H1 (cell line): ENCODE measurements at regions not wholly inside any gene's neighbourhood (a gene's known extent, or its start where the extent isn't known, plus 50 kb on each side); places are given as distances from the start of the nearest gene placed in this dataset.

Source experiments
- CTCF ChIA-PET: fragments of 300-600 bp; sonication (Branson Sonifier 250); formaldehyde crosslinking; loops from one replicate; lab custom pipeline; 2021; ENCODE audit not compliant: partially characterized antibody; lab: Charles Lee
- POLR2A ChIA-PET: fragments of 300-600 bp; sonication (Branson Sonifier 250); formaldehyde crosslinking; loops from one replicate; lab custom pipeline; 2021; ENCODE audit warnings: inconsistent platforms; ENCODE audit not compliant: partially characterized antibody; lab: Charles Lee
- DNase-seq, 2 experiments: peaks; one replicate each; pipeline versions ENCODE4 v3.0.0 to v3.0.0-alpha.2; 2010 to 2022; ENCODE audit warnings: low spot score in 2 of 2, low read depth in 1 of 2, mixed read lengths in 1 of 2
- FAIRE-seq: peaks from 2 replicates; lab custom pipeline; 2011; peaks lifted over from hg19 to GRCh38; lab: Jason Lieb, UNC
- H2AFZ ChIP-seq: 2 replicates; pipeline ENCODE4 v1.8.1; 2012; ENCODE audit warnings: low read length, inconsistent platforms
- H2AK5ac ChIP-seq: 2 replicates; pipeline ENCODE4 v1.6.1; 2013; ENCODE audit warnings: low read depth, low read length
- H2BK120ac ChIP-seq: replicated peaks from 2 replicates; pipeline ENCODE3; 2013; ENCODE audit warnings: low read depth, low read length, inconsistent platforms
- H2BK12ac ChIP-seq: 2 replicates; pipeline ENCODE4 v1.6.1; 2013; ENCODE audit warnings: low read depth, low read length
- H2BK15ac ChIP-seq: 2 replicates; pipeline ENCODE4 v1.6.1; 2013; ENCODE audit warnings: low read length
- H2BK20ac ChIP-seq: 2 replicates; pipeline ENCODE4 v1.6.1; 2013; ENCODE audit warnings: low read length
- H2BK5ac ChIP-seq: 2 replicates; pipeline ENCODE4 v1.6.1; 2013; ENCODE audit warnings: low read depth, low read length
- H3K14ac ChIP-seq: 2 replicates; pipeline ENCODE4 v1.6.1; 2013; ENCODE audit warnings: inconsistent platforms; ENCODE audit not compliant: insufficient read length
- H3K18ac ChIP-seq: 2 replicates; pipeline ENCODE4 v1.6.1; 2013; ENCODE audit warnings: low read length; ENCODE audit errors: extremely low read depth
- H3K23ac ChIP-seq: 2 replicates; pipeline ENCODE4 v1.6.1; 2013; ENCODE audit warnings: inconsistent platforms; ENCODE audit not compliant: insufficient read length
- H3K23me2 ChIP-seq: 2 replicates; pipeline ENCODE4 v1.6.1; 2013; ENCODE audit warnings: low read depth, low read length
- H3K27ac ChIP-seq: 2 replicates; pipeline ENCODE4 v1.6.1; 2011; ENCODE audit warnings: low read depth, low read length, inconsistent platforms
- H3K27me3 ChIP-seq, 4 experiments: replicated peaks in 1 of 4; 1 replicate in 1 of 4; 2 replicates in 3 of 4; pipeline versions ENCODE4 v1.6.1 to v1.8.1; 2011 to 2013; ENCODE audit warnings: low read length in 3 of 4, mild to moderate bottlenecking in 3 of 4, inconsistent platforms in 2 of 4, mixed read lengths in 2 of 4, moderate library complexity in 1 of 4; ENCODE audit not compliant: control insufficient read depth in 3 of 4, insufficient read depth in 3 of 4; ENCODE audit errors: extremely low read depth in 1 of 4
- H3K36me3 ChIP-seq, 4 experiments: 2 replicates each; pipeline versions ENCODE4 v1.6.1 to v1.8.1; 2011 to 2013; ENCODE audit warnings: mild to moderate bottlenecking in 4 of 4, low read length in 3 of 4, moderate library complexity in 2 of 4, control low read depth in 1 of 4, inconsistent platforms in 1 of 4; ENCODE audit not compliant: insufficient read depth in 4 of 4, control insufficient read depth in 2 of 4
- H3K4ac ChIP-seq: replicated peaks from 2 replicates; pipeline ENCODE3; 2013; ENCODE audit warnings: low read length, low read depth, mixed read lengths, inconsistent platforms; ENCODE audit not compliant: insufficient read length
- H3K4me1 ChIP-seq, 4 experiments: replicated peaks in 1 of 4; 1 replicate in 1 of 4; 2 replicates in 3 of 4; pipeline versions ENCODE4 v1.6.1 to v1.8.1; 2011 to 2013; ENCODE audit warnings: low read length in 3 of 4, inconsistent platforms in 2 of 4, mixed read lengths in 1 of 4; ENCODE audit not compliant: insufficient read depth in 4 of 4, control insufficient read depth in 3 of 4
- H3K4me2 ChIP-seq, 2 experiments: 2 replicates each; pipeline versions ENCODE4 v1.6.1 to v1.8.1; 2011 to 2013; ENCODE audit warnings: low read depth in 2 of 2, low read length in 2 of 2, control low read depth in 1 of 2, inconsistent platforms in 1 of 2, mild to moderate bottlenecking in 1 of 2; ENCODE audit not compliant: insufficient read depth in 1 of 2
- H3K4me3 ChIP-seq, 4 experiments: fragments of 200-600, 300-600 bp in 1 of 4; sonication (generic), shearing (Covaris generic), sonication (Bioruptor Twin) in 1 of 4; 2 replicates each; pipeline versions ENCODE4 v1.5.1 to v1.8.1; 2011 to 2016; ENCODE audit warnings: low read length in 4 of 4, low read depth in 3 of 4, control low read depth in 2 of 4, inconsistent platforms in 2 of 4, mild to moderate bottlenecking in 2 of 4, mixed read lengths in 1 of 4, moderate library complexity in 1 of 4; ENCODE audit not compliant: insufficient read depth in 2 of 4; ENCODE audit errors: extremely low read depth in 1 of 4
- H3K56ac ChIP-seq: replicated peaks from 2 replicates; pipeline ENCODE3; 2013; ENCODE audit warnings: low read depth, mild to moderate bottlenecking, mixed read lengths, low read length, inconsistent platforms; ENCODE audit not compliant: insufficient read length
- H3K79me1 ChIP-seq: 2 replicates; pipeline ENCODE4 v1.6.1; 2013; ENCODE audit warnings: low read depth, low read length, control low read depth
- H3K79me2 ChIP-seq, 2 experiments: 2 replicates each; pipeline versions ENCODE4 v1.6.1 to v1.8.1; 2012 to 2013; ENCODE audit warnings: low read length in 2 of 2, mild to moderate bottlenecking in 2 of 2, inconsistent platforms in 1 of 2; ENCODE audit not compliant: insufficient read depth in 2 of 2, control insufficient read depth in 1 of 2
- H3K9ac ChIP-seq, 4 experiments: replicated peaks in 1 of 4; 1 replicate in 1 of 4; 2 replicates in 3 of 4; pipeline versions ENCODE4 v1.6.1 to v1.8.1; 2011 to 2013; ENCODE audit warnings: low read depth in 3 of 4, low read length in 3 of 4, control low read depth in 2 of 4, mild to moderate bottlenecking in 2 of 4, moderate library complexity in 2 of 4, inconsistent platforms in 1 of 4; ENCODE audit errors: extremely low read depth in 1 of 4
- H3K9me3 ChIP-seq, 2 experiments: 2 replicates each; pipeline versions ENCODE4 v1.6.1 to v1.8.1; 2012 to 2013; ENCODE audit warnings: mild to moderate bottlenecking in 2 of 2, moderate library complexity in 2 of 2, control low read depth in 1 of 2, inconsistent platforms in 1 of 2, low read depth in 1 of 2, low read length in 1 of 2, mixed read lengths in 1 of 2; ENCODE audit not compliant: insufficient read depth in 2 of 2
- H4K20me1 ChIP-seq, 2 experiments: replicated peaks in 1 of 2; 2 replicates each; pipeline versions ENCODE3 to v1.8.1; 2011 to 2013; ENCODE audit warnings: inconsistent platforms in 2 of 2, low read length in 2 of 2, mild to moderate bottlenecking in 1 of 2; ENCODE audit not compliant: insufficient read depth in 2 of 2, control insufficient read depth in 1 of 2
- H4K5ac ChIP-seq: 2 replicates; pipeline ENCODE4 v1.6.1; 2013; ENCODE audit warnings: low read length, low read depth, mixed read lengths, inconsistent platforms; ENCODE audit not compliant: insufficient read length
- H4K8ac ChIP-seq: 2 replicates; pipeline ENCODE4 v1.8.0; 2013; ENCODE audit warnings: mild to moderate bottlenecking, moderate library complexity, low read length, inconsistent platforms; ENCODE audit not compliant: insufficient read depth; ENCODE audit errors: extremely low read depth
- H4K91ac ChIP-seq: replicated peaks from 2 replicates; pipeline ENCODE3; 2013; ENCODE audit warnings: low read length, mixed read lengths, inconsistent platforms; ENCODE audit not compliant: insufficient read length
- CEBPB ChIP-seq: IDR thresholded peaks from 2 replicates; pipeline ENCODE4 v1.6.1; 2012; ENCODE audit warnings: low read depth, low read length
- FOSL1 ChIP-seq: IDR thresholded peaks from 2 replicates; pipeline ENCODE4 v1.6.1; 2011; ENCODE audit warnings: mild to moderate bottlenecking, low read depth, low read length, moderate library complexity; ENCODE audit not compliant: insufficient read depth
- GABPA ChIP-seq: IDR thresholded peaks from 2 replicates; pipeline ENCODE4 v1.6.1; 2011; ENCODE audit warnings: mild to moderate bottlenecking, low read length, moderate library complexity, borderline replicate concordance; ENCODE audit not compliant: insufficient read depth
- HDAC2 ChIP-seq, 2 experiments: fragments of 300-600 bp in 1 of 2; sonication (generic) in 1 of 2; IDR thresholded peaks; 2 replicates each; pipeline ENCODE4 v1.6.1; 2011 to 2012; ENCODE audit warnings: low read depth in 2 of 2, low read length in 2 of 2, mild to moderate bottlenecking in 2 of 2, moderate library complexity in 2 of 2, borderline replicate concordance in 1 of 2, inconsistent platforms in 1 of 2
- KDM4A ChIP-seq: IDR thresholded peaks from one replicate; pipeline ENCODE4 v1.7.1; 2012; ENCODE audit warnings: low read depth, mild to moderate bottlenecking, moderate library complexity, low read length, inconsistent platforms; ENCODE audit not compliant: severe bottlenecking
- MAFK ChIP-seq: IDR thresholded peaks from 2 replicates; pipeline ENCODE4 v1.6.1; 2012; ENCODE audit warnings: low read depth, mild to moderate bottlenecking, improper control_type of control experiment, low read length
- RAD21 ChIP-seq, 2 experiments: IDR thresholded peaks in 1 of 2; conservative IDR thresholded peaks in 1 of 2; 2 replicates each; pipeline ENCODE4 v1.6.1; 2011; ENCODE audit warnings: low read depth in 2 of 2, low read length in 2 of 2, improper control_type of control experiment in 1 of 2, inconsistent platforms in 1 of 2, mild to moderate bottlenecking in 1 of 2, moderate library complexity in 1 of 2
- SIN3A ChIP-seq, 2 experiments: IDR thresholded peaks in 1 of 2; conservative IDR thresholded peaks in 1 of 2; 2 replicates each; pipeline ENCODE4 v1.6.1; 2011 to 2012; ENCODE audit warnings: low read length in 2 of 2, improper control_type of control experiment in 1 of 2, low read depth in 1 of 2, mild to moderate bottlenecking in 1 of 2
- TBP ChIP-seq: IDR thresholded peaks from 2 replicates; pipeline ENCODE4 v1.6.1; 2011; ENCODE audit warnings: low read depth, low read length, improper control_type of control experiment
- ZNF274 ChIP-seq: IDR thresholded peaks from 2 replicates; pipeline ENCODE4 v1.7.0; 2012; ENCODE audit warnings: low read length, borderline replicate concordance; ENCODE audit errors: extremely low read depth
- WGBS, 2 experiments: shearing (Covaris generic) in 1 of 2; methylation state at CpG; one replicate each; pipeline versions ENCODE4 v1.1.6 to v1.1.7; 2013 to 2015; ENCODE audit warnings: low lambda C conversion rate in 2 of 2, mixed read lengths in 2 of 2, inconsistent platforms in 1 of 2, low coverage in 1 of 2, missing lambda C conversion rate in 1 of 2; ENCODE audit not compliant: insufficient replicate concordance in 2 of 2, insufficient coverage in 1 of 2, insufficient read length in 1 of 2; ENCODE audit errors: extremely low coverage in 1 of 2, missing lambda C conversion rate in 1 of 2; 5-methylcytosine and 5-hydroxymethylcytosine counted together
- TF ChIP-seq, protein P1 (sequence below): IDR thresholded peaks from 2 replicates; pipeline ENCODE4 v1.6.1; 2012; ENCODE audit warnings: inconsistent platforms

DNA sequence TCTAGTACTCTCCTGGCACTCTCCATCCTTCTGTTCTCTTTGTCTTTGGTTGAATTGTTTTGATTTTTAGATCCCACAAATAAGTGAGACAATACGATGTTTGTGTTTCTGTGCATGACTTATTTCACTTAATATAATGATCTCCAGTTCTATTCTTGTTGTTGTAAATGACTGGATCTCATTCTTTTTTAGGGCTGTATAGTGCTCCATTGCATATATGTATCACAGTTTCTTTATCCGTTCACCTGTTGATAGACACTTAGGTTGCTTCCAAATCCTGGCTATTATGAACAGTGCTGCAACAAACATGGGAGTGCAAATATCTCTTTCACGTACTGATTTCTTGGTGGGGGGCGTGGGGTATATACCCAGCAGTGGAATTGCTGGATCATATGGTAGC, 245.0 kb downstream of the ADCYAP1 start:
- Histone ChIP-seq H2AFZ (no peak overlapping the region), H3K79me2 (no peaks in the 10 kb centered on the region), H3K4me3 (no peak overlapping the region), H3K23me2 (no peaks in the 10 kb centered on the region), H3K9me3 (peaks cover 0 to under 1% of the 10 kb centered on the region in 2 experiments; a peak in 1 of 4 replicates), H3K14ac (no peak overlapping the region), H3K56ac (no peak overlapping the region), H2AK5ac (no peak overlapping the region), H2BK5ac (no peak overlapping the region), H3K4me1 (peaks cover 0 to 2% (median 0%) of the 10 kb centered on the region in 4 experiments; a peak in 1 of 7 replicates), H4K20me1 (no peaks in the 10 kb centered on the region), H3K9ac (no peak overlapping the region), H2BK15ac (no peak overlapping the region), H2BK12ac (no peak overlapping the region), H4K5ac (no peak overlapping the region), H3K4me2 (no peak overlapping the region), H3K4ac (no peak overlapping the region), H3K18ac (no peak overlapping the region), H3K23ac (no peak overlapping the region), H4K91ac (no peak overlapping the region), H3K27ac (no peak overlapping the region), H3K36me3 (no peaks in the 10 kb centered on the region), H3K79me1 (no peaks in the 10 kb centered on the region), H4K8ac (no peak overlapping the region), H2BK20ac (no peak overlapping the region), H3K27me3 (no peaks in the 10 kb centered on the region), H2BK120ac (no peak overlapping the region)
- DNase-seq: no peak
- FAIRE-seq: no peak
- 93% methylated on average over 4 of the region's 4 CpGs; no CpG with 5 or more reads in 1 of the 2 experiments for WGBS, 2 experiments
- POLR2A ChIA-PET: no interaction called here
- CTCF ChIA-PET: no interaction called here
- TF ChIP-seq TBP: no peak
- TF ChIP-seq RAD21 (IDR thresholded peaks at IDR 0.05 in 1 of 2, conservative IDR thresholded peaks at IDR 0.05 in 1 of 2; ENCODE audit: low read depth in 2 of 2, low read length in 2 of 2): no peak
- TF ChIP-seq CEBPB: no peak
- TF ChIP-seq SIN3A (conservative IDR thresholded peaks at IDR 0.05 in 1 of 2, IDR thresholded peaks at IDR 0.05 in 1 of 2; ENCODE audit: low read depth in 1 of 2, low read length in 2 of 2): no peak
- TF ChIP-seq FOSL1: no peak
- no peak for TF ChIP-seq KDM4A
- no peak for TF ChIP-seq GABPA
- TF ChIP-seq, protein P1, sequence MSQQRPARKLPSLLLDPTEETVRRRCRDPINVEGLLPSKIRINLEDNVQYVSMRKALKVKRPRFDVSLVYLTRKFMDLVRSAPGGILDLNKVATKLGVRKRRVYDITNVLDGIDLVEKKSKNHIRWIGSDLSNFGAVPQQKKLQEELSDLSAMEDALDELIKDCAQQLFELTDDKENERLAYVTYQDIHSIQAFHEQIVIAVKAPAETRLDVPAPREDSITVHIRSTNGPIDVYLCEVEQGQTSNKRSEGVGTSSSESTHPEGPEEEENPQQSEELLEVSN: no peak
- no peak for TF ChIP-seq ZNF274
- no peak for TF ChIP-seq MAFK
- no peak for TF ChIP-seq HDAC2 (IDR thresholded peaks at IDR 0.05; ENCODE audit: borderline replicate concordance in 1 of 2, low read depth in 2 of 2, low read length in 2 of 2)
